ENCODE measurements at regions not wholly inside any gene's neighbourhood (a gene's known extent, or its start where the extent isn't known, plus 50 kb on each side); places are given as distances from the start of the nearest gene placed in this dataset.

GRCh38 chr2:228597032-228597431, 415.5 kb upstream of the SPHKAP start:
- Histone ChIP-seq H3K27me3 (ENCODE audit: insufficient read depth, poor library complexity, severe bottlenecking) (no peaks in the 10 kb centered on the region), H3K4me3 (replicated peaks; ENCODE audit: insufficient read depth, low read length) (no peak overlapping the region), H3K27ac (replicated peaks) (no peak overlapping the region)
- no peak for DNase-seq (ENCODE audit: low read depth in 1 of 2, low spot score in 1 of 2)
- TF ChIP-seq SPI1 (IDR thresholded peaks at IDR 0.05; ENCODE audit: borderline replicate concordance, low read depth) (no peak), REST (IDR thresholded peaks at IDR 0.05; ENCODE audit: insufficient replicate concordance, low read depth) (no peak), POLR2AphosphoS5 (IDR thresholded peaks at IDR 0.05; ENCODE audit: low read depth) (no peak), GABPA (IDR thresholded peaks at IDR 0.05; ENCODE audit: low read depth) (no peak)
- TF ChIP-seq, protein P1, sequence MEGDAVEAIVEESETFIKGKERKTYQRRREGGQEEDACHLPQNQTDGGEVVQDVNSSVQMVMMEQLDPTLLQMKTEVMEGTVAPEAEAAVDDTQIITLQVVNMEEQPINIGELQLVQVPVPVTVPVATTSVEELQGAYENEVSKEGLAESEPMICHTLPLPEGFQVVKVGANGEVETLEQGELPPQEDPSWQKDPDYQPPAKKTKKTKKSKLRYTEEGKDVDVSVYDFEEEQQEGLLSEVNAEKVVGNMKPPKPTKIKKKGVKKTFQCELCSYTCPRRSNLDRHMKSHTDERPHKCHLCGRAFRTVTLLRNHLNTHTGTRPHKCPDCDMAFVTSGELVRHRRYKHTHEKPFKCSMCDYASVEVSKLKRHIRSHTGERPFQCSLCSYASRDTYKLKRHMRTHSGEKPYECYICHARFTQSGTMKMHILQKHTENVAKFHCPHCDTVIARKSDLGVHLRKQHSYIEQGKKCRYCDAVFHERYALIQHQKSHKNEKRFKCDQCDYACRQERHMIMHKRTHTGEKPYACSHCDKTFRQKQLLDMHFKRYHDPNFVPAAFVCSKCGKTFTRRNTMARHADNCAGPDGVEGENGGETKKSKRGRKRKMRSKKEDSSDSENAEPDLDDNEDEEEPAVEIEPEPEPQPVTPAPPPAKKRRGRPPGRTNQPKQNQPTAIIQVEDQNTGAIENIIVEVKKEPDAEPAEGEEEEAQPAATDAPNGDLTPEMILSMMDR (IDR thresholded peaks at IDR 0.05; ENCODE audit: insufficient read depth, low read length): no peak

DNA sequence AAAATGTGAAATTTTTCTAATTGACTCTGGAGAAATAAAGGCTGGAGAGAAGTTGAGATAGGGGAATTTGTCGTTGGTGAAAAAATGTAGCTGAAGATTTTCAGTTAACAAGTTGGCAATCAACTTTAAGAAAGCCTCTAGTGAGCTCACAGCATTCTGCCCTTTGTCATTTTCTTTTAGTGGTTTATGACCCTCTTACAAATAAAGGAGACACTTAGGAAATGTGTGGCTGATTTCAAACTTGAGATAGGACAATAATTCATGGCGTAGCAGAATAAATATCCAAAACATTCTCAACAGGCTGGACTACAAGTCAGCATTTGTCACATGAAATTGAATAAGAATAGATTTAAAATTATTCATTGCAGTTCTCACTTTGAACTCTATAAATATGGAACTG, 412.5 kb upstream of the SPHKAP start:
- no peak for DNase-seq (ENCODE audit: low read depth in 1 of 2, low spot score in 1 of 2)
- H3K27ac ChIP-seq (replicated peaks): no peak overlapping the region
- H3K27me3 ChIP-seq (ENCODE audit: insufficient read depth, poor library complexity, severe bottlenecking): no peaks in the 10 kb centered on the region
- TF ChIP-seq, protein P1 (IDR thresholded peaks at IDR 0.05; ENCODE audit: insufficient read depth, low read length): no peak
- TF ChIP-seq POLR2AphosphoS5 (IDR thresholded peaks at IDR 0.05; ENCODE audit: low read depth) (no peak), REST (IDR thresholded peaks at IDR 0.05; ENCODE audit: insufficient replicate concordance, low read depth) (no peak), SPI1 (IDR thresholded peaks at IDR 0.05; ENCODE audit: borderline replicate concordance, low read depth) (no peak), GABPA (IDR thresholded peaks at IDR 0.05; ENCODE audit: low read depth) (no peak)
- H3K4me3 ChIP-seq (replicated peaks; ENCODE audit: insufficient read depth, low read length): no peak overlapping the region

- Histone ChIP-seq H3K4me3 (replicated peaks; ENCODE audit: insufficient read depth, low read length) (no peak overlapping the region), H3K27me3 (ENCODE audit: insufficient read depth, poor library complexity, severe bottlenecking) (no peaks in the 10 kb centered on the region), H3K27ac (replicated peaks) (no peak overlapping the region)
- no peak for DNase-seq (ENCODE audit: low read depth in 1 of 2, low spot score in 1 of 2)
- TF ChIP-seq, protein P1 (IDR thresholded peaks at IDR 0.05; ENCODE audit: insufficient read depth, low read length): no peak
- no peak for TF ChIP-seq REST (IDR thresholded peaks at IDR 0.05; ENCODE audit: insufficient replicate concordance, low read depth)
- TF ChIP-seq SPI1 (IDR thresholded peaks at IDR 0.05; ENCODE audit: borderline replicate concordance, low read depth): no peak
- no peak for TF ChIP-seq POLR2AphosphoS5 (IDR thresholded peaks at IDR 0.05; ENCODE audit: low read depth)
- TF ChIP-seq GABPA (IDR thresholded peaks at IDR 0.05; ENCODE audit: low read depth): no peak
Observed at GRCh38 chr2:228592925-228593324, 411.4 kb upstream of the SPHKAP start.

All from HL-60 (cell line).